CD4-positive, alpha-beta T cell (primary cell): ENCODE measurements at regions not wholly inside any gene's neighbourhood (a gene's known extent, or its start where the extent isn't known, plus 50 kb on each side); places are given as distances from the start of the nearest gene placed in this dataset.

Experiments used
- ATAC-seq: fragments of 200-7000 bp; cut with Tn5 transposase; one replicate; pipeline ENCODE4 v1.10.0; 2022; ENCODE audit warnings: mild to moderate bottlenecking; ENCODE audit not compliant: poor library complexity
- CTCF ChIA-PET: fragments of 350-600 bp; sonication (Branson Sonifier 250); formaldehyde crosslinking; loops from one replicate; lab custom pipeline; 2021; ENCODE audit warnings: antibody characterized with exemption, inconsistent platforms; lab: Charles Lee
- POLR2A ChIA-PET: fragments of 350-600 bp; sonication (Branson Sonifier 250); formaldehyde crosslinking; loops from one replicate; lab custom pipeline; 2021; ENCODE audit warnings: antibody characterized with exemption, inconsistent platforms; lab: Charles Lee
- DNase-seq, 14 experiments: peaks; one replicate each; pipeline ENCODE4 v3.0.0-alpha.2; 2013 to 2020; ENCODE audit warnings: mixed read lengths in 2 of 14
- H3K27ac ChIP-seq, 2 donors: one replicate each; pipeline versions ENCODE4 v1.5.1 to v1.7.0; 2013; ENCODE audit warnings: low read length in 2 of 2, low read depth in 1 of 2, mild to moderate bottlenecking in 1 of 2
- H3K27me3 ChIP-seq, 2 experiments: 1 replicate in 1 of 2; 2 replicates in 1 of 2; pipeline versions ENCODE4 v1.6.1 to v1.7.0; 2013; ENCODE audit warnings: low read length in 2 of 2, control low read depth in 1 of 2, mild to moderate bottlenecking in 1 of 2, moderate library complexity in 1 of 2; ENCODE audit not compliant: insufficient read depth in 2 of 2, control insufficient read depth in 1 of 2
- H3K36me3 ChIP-seq: one replicate; pipeline ENCODE4 v1.6.1; 2013; ENCODE audit warnings: low read length, control low read depth; ENCODE audit not compliant: insufficient read depth
- H3K4me1 ChIP-seq: one replicate; pipeline ENCODE4 v1.6.1; 2013; ENCODE audit warnings: low read length, control low read depth; ENCODE audit not compliant: insufficient read depth
- H3K4me3 ChIP-seq: one replicate; pipeline ENCODE4 v1.5.1; 2013; ENCODE audit warnings: mild to moderate bottlenecking, low read length, moderate library complexity
- H3K9me3 ChIP-seq, 2 experiments: 1 replicate in 1 of 2; 2 replicates in 1 of 2; pipeline versions ENCODE4 v1.6.1 to v1.7.0; 2013; ENCODE audit warnings: low read length in 2 of 2, mild to moderate bottlenecking in 2 of 2, control low read depth in 1 of 2, moderate library complexity in 1 of 2; ENCODE audit not compliant: control insufficient read depth in 1 of 2, insufficient read depth in 1 of 2
- H3K27ac Mint-ChIP-seq: one replicate; pipeline ENCODE4 v1.8.0; 2020; ENCODE audit warnings: mixed read lengths
- H3K27me3 Mint-ChIP-seq: one replicate; pipeline ENCODE4 v1.8.0; 2021; ENCODE audit warnings: mixed read lengths
- H3K36me3 Mint-ChIP-seq: one replicate; pipeline ENCODE4 v1.8.0; 2021; ENCODE audit warnings: low read depth, mixed read lengths
- H3K4me1 Mint-ChIP-seq: one replicate; pipeline ENCODE4 v1.8.0; 2021; ENCODE audit warnings: low read depth, mixed read lengths
- H3K4me3 Mint-ChIP-seq: one replicate; pipeline ENCODE4 v1.8.0; 2020; ENCODE audit warnings: mild to moderate bottlenecking, mixed read lengths
- H3K9me3 Mint-ChIP-seq: one replicate; pipeline ENCODE4 v1.8.0; 2020; ENCODE audit warnings: mixed read lengths
- intact Hi-C, 2 experiments: fragments of 100-400 bp; cut with DNase I in 1 of 2; cut with micrococcal nuclease in 1 of 2; formaldehyde crosslinking; loops; one replicate each; pipeline versions ENCODE4 v1.15.1 to v1.9.0; 2023 to 2025; cut with DNase I, micrococcal nuclease
- TF ChIP-seq, protein P1 (sequence below): fragments of 200-600 bp; IDR thresholded peaks from one replicate; pipeline ENCODE4 v1.8.0; 2022; ENCODE audit warnings: antibody characterized with exemption, mild to moderate bottlenecking

DNA sequence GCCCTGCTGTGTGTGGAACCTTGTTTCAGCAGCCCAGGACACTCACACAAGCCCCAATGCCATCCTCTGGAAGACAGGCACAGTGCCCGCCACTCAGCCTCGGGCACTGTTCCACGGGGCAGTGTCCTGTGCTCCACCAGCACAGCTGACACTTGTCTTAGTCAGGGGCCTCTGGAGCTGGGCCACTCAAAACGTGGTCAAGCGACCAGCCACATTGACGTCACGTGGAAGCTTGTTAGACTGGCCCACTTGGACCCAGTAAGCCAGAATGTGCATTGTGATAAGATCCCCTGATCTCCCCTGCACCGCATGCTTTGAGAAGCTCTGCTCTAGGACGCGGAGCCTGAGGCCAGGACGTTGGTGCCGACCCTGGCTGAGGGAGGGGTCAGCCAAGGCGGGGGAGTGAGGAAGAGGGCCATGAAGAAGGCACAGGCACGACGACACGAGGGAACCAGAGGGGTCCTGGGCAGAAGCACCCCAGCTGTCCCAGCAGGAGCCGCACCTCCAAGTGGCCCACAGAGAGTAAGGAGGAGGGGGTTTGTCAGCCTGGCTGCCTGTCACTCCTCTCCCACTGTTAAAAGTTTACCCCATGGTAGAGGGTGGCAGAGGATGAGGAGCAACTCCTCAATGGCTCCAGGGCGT, 64.6 kb downstream of the LINC01488 start:
- ChIA-PET POLR2A (no interaction called here), CTCF (no interaction called here)
- H3K27me3 Mint-ChIP-seq, result peaks cover 14% of the 10 kb centered on the region

DNA sequence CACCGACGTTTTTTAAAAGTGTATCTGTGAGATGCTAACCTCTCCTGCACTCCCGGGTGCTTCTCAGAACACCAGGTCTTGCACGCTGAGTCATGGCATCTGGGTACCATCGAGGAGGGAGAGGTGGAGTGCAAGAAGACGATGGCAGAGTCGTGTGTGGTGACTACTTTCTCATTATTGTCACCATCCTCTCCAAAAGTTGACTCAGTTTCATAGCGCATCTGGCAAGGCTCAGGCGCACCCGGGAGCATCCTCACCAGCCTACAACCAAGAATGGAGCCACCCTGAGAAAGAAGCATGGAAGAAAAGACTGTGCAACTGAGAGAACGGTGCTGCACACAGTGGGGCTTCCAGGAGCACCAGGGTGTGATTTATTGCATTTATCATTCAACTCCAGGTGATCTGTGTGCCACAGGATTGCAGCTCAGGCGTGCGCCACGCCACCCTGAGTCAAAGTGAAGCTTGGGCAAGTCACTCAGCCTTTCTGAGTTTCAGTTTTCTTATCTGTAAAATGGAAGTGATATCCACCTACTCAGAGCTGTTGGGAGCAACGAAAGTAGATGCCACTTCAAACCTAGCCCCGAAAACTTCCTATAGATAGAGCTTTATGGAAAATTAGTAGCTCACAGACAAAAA, 65.4 kb downstream of the LINC01488 start:
- TF ChIP-seq, protein P1, sequence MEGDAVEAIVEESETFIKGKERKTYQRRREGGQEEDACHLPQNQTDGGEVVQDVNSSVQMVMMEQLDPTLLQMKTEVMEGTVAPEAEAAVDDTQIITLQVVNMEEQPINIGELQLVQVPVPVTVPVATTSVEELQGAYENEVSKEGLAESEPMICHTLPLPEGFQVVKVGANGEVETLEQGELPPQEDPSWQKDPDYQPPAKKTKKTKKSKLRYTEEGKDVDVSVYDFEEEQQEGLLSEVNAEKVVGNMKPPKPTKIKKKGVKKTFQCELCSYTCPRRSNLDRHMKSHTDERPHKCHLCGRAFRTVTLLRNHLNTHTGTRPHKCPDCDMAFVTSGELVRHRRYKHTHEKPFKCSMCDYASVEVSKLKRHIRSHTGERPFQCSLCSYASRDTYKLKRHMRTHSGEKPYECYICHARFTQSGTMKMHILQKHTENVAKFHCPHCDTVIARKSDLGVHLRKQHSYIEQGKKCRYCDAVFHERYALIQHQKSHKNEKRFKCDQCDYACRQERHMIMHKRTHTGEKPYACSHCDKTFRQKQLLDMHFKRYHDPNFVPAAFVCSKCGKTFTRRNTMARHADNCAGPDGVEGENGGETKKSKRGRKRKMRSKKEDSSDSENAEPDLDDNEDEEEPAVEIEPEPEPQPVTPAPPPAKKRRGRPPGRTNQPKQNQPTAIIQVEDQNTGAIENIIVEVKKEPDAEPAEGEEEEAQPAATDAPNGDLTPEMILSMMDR, result no peak
- Histone ChIP-seq H3K36me3 (no peaks in the 10 kb centered on the region), H3K4me1 (peaks cover 4% of the 10 kb centered on the region), H3K9me3 (peaks cover 18 to 21% of the 10 kb centered on the region in 2 experiments), H3K27me3 (peaks cover 0 to 2% of the 10 kb centered on the region in 2 experiments), H3K27ac (no peak overlapping the region), H3K4me3 (no peak overlapping the region)
- Mint-ChIP-seq H3K9me3 (peaks cover 13% of the 10 kb centered on the region), H3K4me3 (no peak overlapping the region), H3K4me1 (no peaks in the 10 kb centered on the region), H3K27me3 (peaks cover 14% of the 10 kb centered on the region), H3K36me3 (no peaks in the 10 kb centered on the region), H3K27ac (no peak overlapping the region)
- DNase-seq, result no peak
- no peak for ATAC-seq
- ChIA-PET CTCF (no interaction called here), POLR2A (no interaction called here)
- intact Hi-C loops, result no loop called here

More for the DNA sequence above, 64.6 kb downstream of the LINC01488 start:
- Mint-ChIP-seq H3K27ac (no peak overlapping the region), H3K4me3 (no peak overlapping the region), H3K36me3 (no peaks in the 10 kb centered on the region), H3K9me3 (peaks cover 11% of the 10 kb centered on the region), H3K4me1 (no peaks in the 10 kb centered on the region)
- peaks cover 0 to 2% of the 10 kb centered on the region in 2 experiments for H3K27me3 ChIP-seq
- no peak overlapping the region for H3K27ac ChIP-seq
- no peak overlapping the region for H3K4me3 ChIP-seq
- no peaks in the 10 kb centered on the region for H3K36me3 ChIP-seq
- H3K4me1 ChIP-seq, result peaks cover 4% of the 10 kb centered on the region
- peaks cover 18 to 19% of the 10 kb centered on the region in 2 experiments for H3K9me3 ChIP-seq
- TF ChIP-seq, protein P1, result no peak
- intact Hi-C loops, result no loop called here
- no peak for ATAC-seq
- DNase-seq, result no peak

DNA sequence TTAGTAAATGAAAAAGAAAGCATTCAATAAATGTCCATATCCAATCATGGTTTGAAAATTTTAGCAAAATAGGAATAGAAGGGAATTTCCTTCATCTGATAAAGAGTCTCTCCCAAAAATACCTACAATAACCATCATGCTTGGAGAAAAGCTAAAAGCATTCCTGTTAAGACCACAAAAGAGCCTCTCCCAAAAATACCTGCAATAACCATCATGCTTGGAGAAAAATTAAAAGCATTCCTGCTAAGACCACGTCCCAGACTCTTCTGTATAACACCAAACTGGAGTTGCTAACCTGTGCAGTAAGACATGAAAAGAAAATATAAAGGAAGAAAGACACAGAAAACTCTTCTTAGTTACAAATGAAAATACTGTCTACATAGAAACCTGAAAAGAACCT, 69.4 kb downstream of the LINC01488 start:
- CTCF ChIA-PET, result no interaction called here
- no peak for DNase-seq
- H3K4me1 ChIP-seq, result peaks cover 4% of the 10 kb centered on the region
- ATAC-seq, result no peak
- no peaks in the 10 kb centered on the region for H3K36me3 ChIP-seq
- POLR2A ChIA-PET, result no interaction called here
- H3K9me3 ChIP-seq, result peaks cover 13 to 21% of the 10 kb centered on the region in 2 experiments
- no peak overlapping the region for H3K4me3 ChIP-seq
- H3K4me1 Mint-ChIP-seq, result no peaks in the 10 kb centered on the region
- H3K27ac ChIP-seq, result no peak overlapping the region
- peaks cover 4% of the 10 kb centered on the region for H3K27me3 Mint-ChIP-seq
- peaks cover 13% of the 10 kb centered on the region for H3K9me3 Mint-ChIP-seq
- no peaks in the 10 kb centered on the region for H3K36me3 Mint-ChIP-seq
- H3K27me3 ChIP-seq, result no peaks in the 10 kb centered on the region
- TF ChIP-seq, protein P1, result no peak
- intact Hi-C loops, result no loop called here
- H3K4me3 Mint-ChIP-seq, result no peak overlapping the region
- H3K27ac Mint-ChIP-seq, result no peak overlapping the region
